DOHH2 (cell line): ENCODE measurements at regions not wholly inside any gene's neighbourhood (a gene's known extent, or its start where the extent isn't known, plus 50 kb on each side); places are given as distances from the start of the nearest gene placed in this dataset.

Experiments
- EZH2phosphoT487 ChIP-seq: fragments of 200-600 bp; sonication (generic); IDR thresholded peaks from 2 replicates; pipeline ENCODE4 v1.6.1; 2017; ENCODE audit warnings: borderline replicate concordance, mild to moderate bottlenecking, antibody characterized with exemption, low read length, moderate library complexity, mixed read lengths
- TF ChIP-seq, protein P1 (sequence below): fragments of 200-600 bp; sonication (generic); IDR thresholded peaks from one replicate; pipeline ENCODE4 v1.5.1; 2014; ENCODE audit warnings: antibody characterized with exemption, mild to moderate bottlenecking, low read depth, low read length; ENCODE audit not compliant: poor library complexity, severe bottlenecking

DNA sequence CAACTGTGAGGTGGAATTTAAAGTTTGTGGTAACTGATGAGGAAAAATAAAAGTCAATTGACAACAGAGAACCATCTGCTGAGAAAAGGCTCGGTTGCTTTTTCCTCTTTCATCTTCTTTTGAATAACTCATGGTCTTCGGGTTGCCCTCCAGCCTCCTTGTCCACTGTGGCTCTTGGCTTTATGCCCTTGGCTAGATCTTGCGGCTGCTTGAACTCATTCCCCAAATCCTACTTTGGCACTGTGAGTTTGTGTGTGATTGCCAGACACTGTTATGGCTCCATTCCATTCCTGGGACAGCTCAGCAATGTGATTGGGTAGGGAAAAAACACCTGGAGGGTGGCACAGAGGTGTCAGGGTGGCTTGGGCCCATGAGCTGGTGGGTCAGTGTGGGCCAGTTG is 387.4 kb downstream of the DLEU7 start:
- TF ChIP-seq, protein P1, sequence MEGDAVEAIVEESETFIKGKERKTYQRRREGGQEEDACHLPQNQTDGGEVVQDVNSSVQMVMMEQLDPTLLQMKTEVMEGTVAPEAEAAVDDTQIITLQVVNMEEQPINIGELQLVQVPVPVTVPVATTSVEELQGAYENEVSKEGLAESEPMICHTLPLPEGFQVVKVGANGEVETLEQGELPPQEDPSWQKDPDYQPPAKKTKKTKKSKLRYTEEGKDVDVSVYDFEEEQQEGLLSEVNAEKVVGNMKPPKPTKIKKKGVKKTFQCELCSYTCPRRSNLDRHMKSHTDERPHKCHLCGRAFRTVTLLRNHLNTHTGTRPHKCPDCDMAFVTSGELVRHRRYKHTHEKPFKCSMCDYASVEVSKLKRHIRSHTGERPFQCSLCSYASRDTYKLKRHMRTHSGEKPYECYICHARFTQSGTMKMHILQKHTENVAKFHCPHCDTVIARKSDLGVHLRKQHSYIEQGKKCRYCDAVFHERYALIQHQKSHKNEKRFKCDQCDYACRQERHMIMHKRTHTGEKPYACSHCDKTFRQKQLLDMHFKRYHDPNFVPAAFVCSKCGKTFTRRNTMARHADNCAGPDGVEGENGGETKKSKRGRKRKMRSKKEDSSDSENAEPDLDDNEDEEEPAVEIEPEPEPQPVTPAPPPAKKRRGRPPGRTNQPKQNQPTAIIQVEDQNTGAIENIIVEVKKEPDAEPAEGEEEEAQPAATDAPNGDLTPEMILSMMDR: no peak
- no peak for TF ChIP-seq EZH2phosphoT487
